ENCODE measurements at regions not wholly inside any gene's neighbourhood (a gene's known extent, or its start where the extent isn't known, plus 50 kb on each side); places are given as distances from the start of the nearest gene placed in this dataset.

DNA sequence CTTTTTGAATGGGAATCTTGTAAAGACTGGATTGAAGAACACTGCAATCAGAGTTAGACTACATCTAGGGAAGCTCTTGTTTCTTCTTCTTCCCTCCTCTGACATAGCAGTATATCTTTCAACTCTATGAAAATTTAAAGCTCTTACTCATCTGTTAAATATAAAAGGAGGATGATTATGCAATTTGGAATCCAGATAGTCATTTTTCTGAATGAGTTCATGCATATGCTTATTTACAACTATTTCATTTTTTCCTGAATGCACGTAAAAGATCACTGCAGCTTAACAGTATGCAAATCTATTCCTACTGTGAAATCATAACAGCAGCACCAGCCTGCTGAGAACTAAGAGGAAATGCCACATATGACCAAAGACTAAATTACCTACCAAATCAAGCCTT is 133.5 kb upstream of the TMCC3 start:
- dilution Hi-C loops (cut with MboI; ENCODE audit: extremely low pct_ligation_motif_present, low sequenced_read_pairs) (no loop called here), intact Hi-C loops (cut with micrococcal nuclease) (no loop called here)
- Histone ChIP-seq H3K4me2 (ENCODE audit: insufficient read depth, low read length) (no peak overlapping the region), H3K4me1 (ENCODE audit: control insufficient read depth, extremely low read depth, insufficient read depth, low read length) (peaks cover 9% of the 10 kb centered on the region), H3K9ac (replicated peaks; ENCODE audit: extremely low read depth, insufficient read depth, low read length) (no peak overlapping the region), H4K20me1 (replicated peaks; ENCODE audit: control insufficient read depth, extremely low read depth, insufficient read depth, low read length) (no peaks in the 10 kb centered on the region), H2AFZ (ENCODE audit: low read depth, low read length) (no peak overlapping the region), H3K9me1 (replicated peaks; ENCODE audit: control insufficient read depth, extremely low read depth, insufficient read depth, low read length) (no peaks in the 10 kb centered on the region), H3K4me3 (replicated peaks in 1 of 3; ENCODE audit: insufficient read depth in 1 of 3, low read depth in 1 of 3, low read length in 3 of 3) (no peak overlapping the region), H3K27ac (ENCODE audit: insufficient read depth, low read depth, low read length) (no peak overlapping the region), H3K36me3 (ENCODE audit: control insufficient read depth in 2 of 2, extremely low read depth in 1 of 2, insufficient read depth in 2 of 2, low read length in 2 of 2) (no peaks in the 10 kb centered on the region), H3K79me2 (ENCODE audit: control insufficient read depth, insufficient read depth, low read length) (no peaks in the 10 kb centered on the region), H3K9me3 (replicated peaks; ENCODE audit: control insufficient read depth, insufficient read depth, low read length) (no peaks in the 10 kb centered on the region), H3K27me3 (ENCODE audit: control insufficient read depth in 2 of 2, insufficient read depth in 2 of 2, low read length in 2 of 2) (peaks cover 0 to 2% of the 10 kb centered on the region in 2 experiments)
- FAIRE-seq (no peak), DNase-seq (ENCODE audit: low read depth, low spot score) (no peak)
- CTCF ChIA-PET, result interaction anchor here (0.8 to 1.5 kb wide), 3 partner anchors 9 to 20 kb away, joined by 3 to 4 read pairs (median 4); no protein-coding TSS in a partner anchor
- TF ChIP-seq POLR2AphosphoS5 (IDR thresholded peaks at IDR 0.05; ENCODE audit: insufficient read depth, low read depth, low read length) (no peak), FOS (IDR thresholded peaks at IDR 0.05; ENCODE audit: borderline replicate concordance, insufficient read depth, low read length) (no peak), CTCF (IDR thresholded peaks at IDR 0.05; ENCODE audit: extremely low read depth in 1 of 2, insufficient read depth in 1 of 2, low read depth in 1 of 2, low read length in 2 of 2) (no peak), GATA2 (IDR thresholded peaks at IDR 0.05; ENCODE audit: insufficient read depth, insufficient read length, low read depth, low read length) (no peak), JUN (IDR thresholded peaks at IDR 0.05; ENCODE audit: borderline replicate concordance, insufficient read depth, insufficient read length, low read depth) (no peak), EZH2 (IDR thresholded peaks at IDR 0.05; ENCODE audit: borderline replicate concordance, low read depth, low read length, severe bottlenecking) (no peak), MYC (IDR thresholded peaks at IDR 0.05; ENCODE audit: low read depth, low read length) (no peak), POLR2A (IDR thresholded peaks at IDR 0.05; ENCODE audit: low read depth, low read length) (no peak)
- TF ChIP-seq, protein P1, sequence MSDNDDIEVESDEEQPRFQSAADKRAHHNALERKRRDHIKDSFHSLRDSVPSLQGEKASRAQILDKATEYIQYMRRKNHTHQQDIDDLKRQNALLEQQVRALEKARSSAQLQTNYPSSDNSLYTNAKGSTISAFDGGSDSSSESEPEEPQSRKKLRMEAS (IDR thresholded peaks at IDR 0.05; ENCODE audit: insufficient read depth, insufficient read length), result no peak
- BruUV-seq (replicated peaks), result no TSS peak
- POLR2A ChIA-PET, result no interaction called here
